ENCODE measurements at regions not wholly inside any gene's neighbourhood (a gene's known extent, or its start where the extent isn't known, plus 50 kb on each side); places are given as distances from the start of the nearest gene placed in this dataset.

DNA sequence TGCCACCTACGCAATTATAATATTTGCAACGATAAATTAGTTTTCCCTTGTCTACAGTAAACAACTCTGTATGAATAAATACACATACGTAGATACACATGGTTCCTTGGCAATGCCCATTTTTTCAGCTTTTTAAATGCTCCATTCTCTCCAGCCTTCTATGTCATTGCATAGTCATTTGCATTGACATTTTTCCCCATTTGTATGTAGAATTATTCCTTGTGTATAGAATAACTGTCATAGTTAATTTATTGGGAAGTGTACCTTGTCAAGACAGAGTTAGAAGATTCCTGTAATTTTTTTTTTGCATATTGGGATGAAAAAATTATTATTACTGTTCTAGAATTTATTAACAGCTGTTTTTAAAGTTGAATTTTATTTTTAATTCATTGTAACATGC is 736.7 kb upstream of the DPPA4 start:
- POLR2A ChIA-PET (ENCODE audit: low non-redundant PET): no interaction called here
- no peaks in the 10 kb centered on the region for H3K4me1 ChIP-seq (ENCODE audit: insufficient read depth, low read length, poor library complexity, severe bottlenecking)
- TF ChIP-seq EZH2 (IDR thresholded peaks at IDR 0.05; ENCODE audit: borderline replicate concordance, low read depth, low read length, poor library complexity, severe bottlenecking): no peak
- TF ChIP-seq, protein P1, sequence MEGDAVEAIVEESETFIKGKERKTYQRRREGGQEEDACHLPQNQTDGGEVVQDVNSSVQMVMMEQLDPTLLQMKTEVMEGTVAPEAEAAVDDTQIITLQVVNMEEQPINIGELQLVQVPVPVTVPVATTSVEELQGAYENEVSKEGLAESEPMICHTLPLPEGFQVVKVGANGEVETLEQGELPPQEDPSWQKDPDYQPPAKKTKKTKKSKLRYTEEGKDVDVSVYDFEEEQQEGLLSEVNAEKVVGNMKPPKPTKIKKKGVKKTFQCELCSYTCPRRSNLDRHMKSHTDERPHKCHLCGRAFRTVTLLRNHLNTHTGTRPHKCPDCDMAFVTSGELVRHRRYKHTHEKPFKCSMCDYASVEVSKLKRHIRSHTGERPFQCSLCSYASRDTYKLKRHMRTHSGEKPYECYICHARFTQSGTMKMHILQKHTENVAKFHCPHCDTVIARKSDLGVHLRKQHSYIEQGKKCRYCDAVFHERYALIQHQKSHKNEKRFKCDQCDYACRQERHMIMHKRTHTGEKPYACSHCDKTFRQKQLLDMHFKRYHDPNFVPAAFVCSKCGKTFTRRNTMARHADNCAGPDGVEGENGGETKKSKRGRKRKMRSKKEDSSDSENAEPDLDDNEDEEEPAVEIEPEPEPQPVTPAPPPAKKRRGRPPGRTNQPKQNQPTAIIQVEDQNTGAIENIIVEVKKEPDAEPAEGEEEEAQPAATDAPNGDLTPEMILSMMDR (conservative IDR thresholded peaks at IDR 0.05; ENCODE audit: low read depth, low read length): no peak
- CTCF ChIA-PET: no interaction called here
- no TSS peak for BruUV-seq (replicated peaks)
- no peak overlapping the region for H3K4me3 ChIP-seq (ENCODE audit: low read depth, low read length, poor library complexity, severe bottlenecking)
- H3K9me3 ChIP-seq (ENCODE audit: low read depth, low read length, poor library complexity, severe bottlenecking): no peaks in the 10 kb centered on the region
- no peak for DNase-seq (ENCODE audit: low spot score)
- no peak overlapping the region for H3K27ac ChIP-seq (ENCODE audit: low read depth, low read length, poor library complexity, severe bottlenecking)
- intact Hi-C loops (cut with micrococcal nuclease; ENCODE audit: unreplicated experiment): no loop called here
- no peaks in the 10 kb centered on the region for H3K27me3 ChIP-seq (replicated peaks; ENCODE audit: insufficient read depth, low read depth, low read length, poor library complexity)
- no peaks in the 10 kb centered on the region for H3K36me3 ChIP-seq (ENCODE audit: insufficient read depth, low read length, poor library complexity, severe bottlenecking)

GRCh38 chr3:110077093-110077492 is 739.7 kb upstream of the DPPA4 start:
- ChIA-PET CTCF (no interaction called here), POLR2A (ENCODE audit: low non-redundant PET) (no interaction called here)
- Histone ChIP-seq H3K4me3 (ENCODE audit: low read depth, low read length, poor library complexity, severe bottlenecking) (no peak overlapping the region), H3K4me1 (ENCODE audit: insufficient read depth, low read length, poor library complexity, severe bottlenecking) (no peaks in the 10 kb centered on the region), H3K9me3 (ENCODE audit: low read depth, low read length, poor library complexity, severe bottlenecking) (no peaks in the 10 kb centered on the region), H3K36me3 (ENCODE audit: insufficient read depth, low read length, poor library complexity, severe bottlenecking) (no peaks in the 10 kb centered on the region), H3K27ac (ENCODE audit: low read depth, low read length, poor library complexity, severe bottlenecking) (no peak overlapping the region), H3K27me3 (replicated peaks; ENCODE audit: insufficient read depth, low read depth, low read length, poor library complexity) (no peaks in the 10 kb centered on the region)
- intact Hi-C loops (cut with micrococcal nuclease; ENCODE audit: unreplicated experiment): no loop called here
- no peak for DNase-seq (ENCODE audit: low spot score)
- no TSS peak for BruUV-seq (replicated peaks)
- no peak for TF ChIP-seq EZH2 (IDR thresholded peaks at IDR 0.05; ENCODE audit: borderline replicate concordance, low read depth, low read length, poor library complexity, severe bottlenecking)

GRCh38 chr3:110093411-110093810 is 756.1 kb upstream of the DPPA4 start:
- no peaks in the 10 kb centered on the region for H3K9me3 ChIP-seq (ENCODE audit: low read depth, low read length, poor library complexity, severe bottlenecking)
- no peaks in the 10 kb centered on the region for H3K27me3 ChIP-seq (replicated peaks; ENCODE audit: insufficient read depth, low read depth, low read length, poor library complexity)
- no peaks in the 10 kb centered on the region for H3K36me3 ChIP-seq (ENCODE audit: insufficient read depth, low read length, poor library complexity, severe bottlenecking)
- POLR2A ChIA-PET (ENCODE audit: low non-redundant PET): no interaction called here
- no peaks in the 10 kb centered on the region for H3K4me1 ChIP-seq (ENCODE audit: insufficient read depth, low read length, poor library complexity, severe bottlenecking)
- intact Hi-C loops (cut with micrococcal nuclease; ENCODE audit: unreplicated experiment): no loop called here
- CTCF ChIA-PET: no interaction called here
- BruUV-seq (replicated peaks): no TSS peak
- DNase-seq (ENCODE audit: low spot score): no peak
- no peak overlapping the region for H3K27ac ChIP-seq (ENCODE audit: low read depth, low read length, poor library complexity, severe bottlenecking)
- TF ChIP-seq, protein P1 (conservative IDR thresholded peaks at IDR 0.05; ENCODE audit: low read depth, low read length): no peak
- no peak for TF ChIP-seq EZH2 (IDR thresholded peaks at IDR 0.05; ENCODE audit: borderline replicate concordance, low read depth, low read length, poor library complexity, severe bottlenecking)
- H3K4me3 ChIP-seq (ENCODE audit: low read depth, low read length, poor library complexity, severe bottlenecking): no peak overlapping the region

- BruUV-seq (replicated peaks): no TSS peak
- Histone ChIP-seq H3K4me3 (ENCODE audit: low read depth, low read length, poor library complexity, severe bottlenecking) (no peak overlapping the region), H3K4me1 (ENCODE audit: insufficient read depth, low read length, poor library complexity, severe bottlenecking) (no peaks in the 10 kb centered on the region), H3K36me3 (ENCODE audit: insufficient read depth, low read length, poor library complexity, severe bottlenecking) (no peaks in the 10 kb centered on the region), H3K27ac (ENCODE audit: low read depth, low read length, poor library complexity, severe bottlenecking) (no peak overlapping the region), H3K27me3 (replicated peaks; ENCODE audit: insufficient read depth, low read depth, low read length, poor library complexity) (no peaks in the 10 kb centered on the region), H3K9me3 (ENCODE audit: low read depth, low read length, poor library complexity, severe bottlenecking) (no peaks in the 10 kb centered on the region)
- no peak for TF ChIP-seq EZH2 (IDR thresholded peaks at IDR 0.05; ENCODE audit: borderline replicate concordance, low read depth, low read length, poor library complexity, severe bottlenecking)
- TF ChIP-seq, protein P1 (conservative IDR thresholded peaks at IDR 0.05; ENCODE audit: low read depth, low read length): no peak
- CTCF ChIA-PET: no interaction called here
- intact Hi-C loops (cut with micrococcal nuclease; ENCODE audit: unreplicated experiment): no loop called here
- no peak for DNase-seq (ENCODE audit: low spot score)
- POLR2A ChIA-PET (ENCODE audit: low non-redundant PET): no interaction called here
Observed at GRCh38 chr3:110093812-110094401, 756.6 kb upstream of the DPPA4 start.

Measured in A673 (cell line).